HCT116 (cell line): ENCODE measurements at regions not wholly inside any gene's neighbourhood (a gene's known extent, or its start where the extent isn't known, plus 50 kb on each side); places are given as distances from the start of the nearest gene placed in this dataset.

ENCODE experiments used
- CEBPB ChIP-seq: IDR thresholded peaks from 2 replicates; pipeline ENCODE4 v1.6.1; 2012; ENCODE audit warnings: low read depth
- CTCF ChIP-seq, 3 experiments: fragments of 200-600 bp in 1 of 3; sonication (generic) in 1 of 3; IDR thresholded peaks in 2 of 3; conservative IDR thresholded peaks in 1 of 3; 2 replicates each; pipeline ENCODE4 v1.5.1; 2012 to 2017; ENCODE audit warnings: low read depth in 2 of 3, low read length in 2 of 3, antibody characterized with exemption in 1 of 3, borderline replicate concordance in 1 of 3, control low read depth in 1 of 3, mild to moderate bottlenecking in 1 of 3, mixed read lengths in 1 of 3, mixed run types in 1 of 3, moderate library complexity in 1 of 3; ENCODE audit not compliant: insufficient read depth in 1 of 3
- EZH2 ChIP-seq: fragments of 200-600 bp; sonication (generic); IDR thresholded peaks from 2 replicates; pipeline ENCODE4 v1.6.1; 2017; ENCODE audit warnings: antibody characterized with exemption, mixed run types
- MAX ChIP-seq: IDR thresholded peaks from 2 replicates; pipeline ENCODE4 v1.6.1; 2012
- POLR2A ChIP-seq: IDR thresholded peaks from 2 replicates; pipeline ENCODE4 v1.7.0; 2011; ENCODE audit warnings: borderline replicate concordance; ENCODE audit not compliant: insufficient read depth, insufficient read length; ENCODE audit errors: extremely low read depth
- POLR2AphosphoS5 ChIP-seq: IDR thresholded peaks from 2 replicates; pipeline ENCODE4 v1.6.1; 2011; ENCODE audit warnings: mild to moderate bottlenecking, low read depth, low read length, moderate library complexity
- RAD21 ChIP-seq: IDR thresholded peaks from 2 replicates; pipeline ENCODE4 v1.6.1; 2012; ENCODE audit warnings: low read depth, mild to moderate bottlenecking
- REST ChIP-seq: IDR thresholded peaks from 2 replicates; pipeline ENCODE4 v1.6.1; 2012; ENCODE audit warnings: low read depth
- SIN3A ChIP-seq: IDR thresholded peaks from 2 replicates; pipeline ENCODE4 v1.6.1; 2012; ENCODE audit warnings: low read depth
- SP1 ChIP-seq: IDR thresholded peaks from 2 replicates; pipeline ENCODE4 v1.6.1; 2012; ENCODE audit warnings: low read depth
- SRF ChIP-seq: IDR thresholded peaks from 2 replicates; pipeline ENCODE4 v1.6.1; 2012; ENCODE audit warnings: low read depth
- TCF7L2 ChIP-seq: IDR thresholded peaks from 2 replicates; pipeline ENCODE4 v1.7.0; 2011; ENCODE audit warnings: borderline replicate concordance, inconsistent platforms; ENCODE audit not compliant: insufficient read depth, insufficient read length; ENCODE audit errors: extremely low read depth
- YY1 ChIP-seq: IDR thresholded peaks from 2 replicates; pipeline ENCODE4 v1.6.1; 2011; ENCODE audit warnings: low read length, low read depth, moderate library complexity, mild to moderate bottlenecking; ENCODE audit not compliant: insufficient replicate concordance; ENCODE audit errors: extremely low read depth
- ZNF274 ChIP-seq: fragments of 200-500 bp; sonication (Bioruptor generic); IDR thresholded peaks from 2 replicates; pipeline ENCODE4 v1.6.1; 2014; ENCODE audit warnings: mild to moderate bottlenecking, low read depth, low read length, inconsistent platforms

GRCh38 chr11:72513411-72513810, 79.1 kb upstream of the CLPB start:
- TF ChIP-seq SP1: no peak
- TF ChIP-seq CTCF (IDR thresholded peaks at IDR 0.05 in 2 of 3, conservative IDR thresholded peaks at IDR 0.05 in 1 of 3; ENCODE audit: borderline replicate concordance in 1 of 3, insufficient read depth in 1 of 3, low read depth in 2 of 3, low read length in 2 of 3): no peak
- TF ChIP-seq EZH2: no peak
- no peak for TF ChIP-seq RAD21
- no peak for TF ChIP-seq SIN3A
- TF ChIP-seq REST: no peak
- TF ChIP-seq POLR2AphosphoS5: no peak
- TF ChIP-seq POLR2A: no peak
- TF ChIP-seq SRF: no peak
- TF ChIP-seq TCF7L2: no peak
- TF ChIP-seq YY1: no peak
- no peak for TF ChIP-seq ZNF274
- TF ChIP-seq MAX: no peak
- no peak for TF ChIP-seq CEBPB
